ENCODE measurements at regions not wholly inside any gene's neighbourhood (a gene's known extent, or its start where the extent isn't known, plus 50 kb on each side); places are given as distances from the start of the nearest gene placed in this dataset.

DNA sequence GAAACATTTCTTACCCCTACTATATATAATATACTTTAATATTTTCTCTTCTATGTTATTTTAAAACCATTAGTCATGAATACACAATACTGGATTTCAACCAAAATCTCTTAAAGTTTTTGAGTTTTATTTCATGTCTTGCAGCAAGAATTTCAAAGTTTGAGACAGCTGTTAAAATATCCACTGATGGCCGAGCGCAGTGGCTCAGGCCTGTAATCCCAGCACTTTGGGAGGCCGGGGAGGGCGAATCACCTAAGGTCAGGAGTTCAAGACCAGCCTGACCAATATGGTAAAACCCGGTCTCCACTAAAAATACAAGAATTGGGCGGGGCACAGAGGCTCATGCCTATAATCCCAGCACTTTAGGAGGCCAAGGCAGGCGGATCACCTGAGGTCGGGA lies 59.7 kb upstream of the DAPK1 start:
- no peaks in the 10 kb centered on the region for H3K79me2 ChIP-seq (ENCODE audit: control insufficient read depth in 1 of 2, insufficient read depth in 2 of 2, low read length in 2 of 2)
- no peak overlapping the region for H3K18ac ChIP-seq (ENCODE audit: extremely low read depth, low read length)
- H3K9me3 ChIP-seq (ENCODE audit: insufficient read depth in 2 of 2, low read depth in 1 of 2, low read length in 1 of 2) = no peaks in the 10 kb centered on the region
- no peak overlapping the region for H2BK20ac ChIP-seq (ENCODE audit: low read length)
- CTCF ChIA-PET (ENCODE audit: partially characterized antibody) = no interaction called here
- H3K14ac ChIP-seq (ENCODE audit: insufficient read length) = no peak overlapping the region
- no peaks in the 10 kb centered on the region for H3K23me2 ChIP-seq (ENCODE audit: low read depth, low read length)
- H4K8ac ChIP-seq (ENCODE audit: extremely low read depth, insufficient read depth, low read length) = no peak overlapping the region
- H3K4me1 ChIP-seq (replicated peaks in 1 of 4; ENCODE audit: control insufficient read depth in 3 of 4, insufficient read depth in 4 of 4, low read length in 3 of 4) = peaks cover 2 to 9% (median 6%) of the 10 kb centered on the region in 4 experiments; a peak in 6 of 7 replicates
- H3K36me3 ChIP-seq (ENCODE audit: control insufficient read depth in 2 of 4, insufficient read depth in 4 of 4, low read length in 3 of 4) = no peaks in the 10 kb centered on the region
- H3K27ac ChIP-seq (ENCODE audit: low read depth, low read length) = no peak overlapping the region
- no peak overlapping the region for H4K91ac ChIP-seq (replicated peaks; ENCODE audit: insufficient read length, low read length)
- H2BK120ac ChIP-seq (replicated peaks; ENCODE audit: low read depth, low read length) = no peak overlapping the region
- H3K56ac ChIP-seq (replicated peaks; ENCODE audit: insufficient read length, low read depth, low read length) = no peak overlapping the region
- H2BK5ac ChIP-seq (ENCODE audit: low read depth, low read length) = no peak overlapping the region
- WGBS, 2 experiments (ENCODE audit: extremely low coverage in 1 of 2, insufficient coverage in 1 of 2, insufficient read length in 1 of 2, insufficient replicate concordance in 2 of 2, low coverage in 1 of 2, low lambda C conversion rate in 2 of 2, missing lambda C conversion rate in 1 of 2) = 94% methylated on average over 8 of the region's 8 CpGs; no CpG with 5 or more reads in 1 of the 2 experiments
- H3K4me2 ChIP-seq (ENCODE audit: insufficient read depth in 1 of 2, low read depth in 2 of 2, low read length in 2 of 2) = no peak overlapping the region
- no peaks in the 10 kb centered on the region for H4K20me1 ChIP-seq (replicated peaks in 1 of 2; ENCODE audit: control insufficient read depth in 1 of 2, insufficient read depth in 2 of 2, low read length in 2 of 2)
- no peak overlapping the region for H3K4me3 ChIP-seq (ENCODE audit: extremely low read depth in 1 of 4, insufficient read depth in 2 of 4, low read depth in 3 of 4, low read length in 4 of 4)
- no peak overlapping the region for H3K9ac ChIP-seq (replicated peaks in 1 of 4; ENCODE audit: extremely low read depth in 1 of 4, low read depth in 3 of 4, low read length in 3 of 4)
- no peaks in the 10 kb centered on the region for H3K27me3 ChIP-seq (replicated peaks in 1 of 4; ENCODE audit: control insufficient read depth in 3 of 4, extremely low read depth in 1 of 4, insufficient read depth in 3 of 4, low read length in 3 of 4)
- H2AFZ ChIP-seq (ENCODE audit: low read length) = no peak overlapping the region
- H2BK15ac ChIP-seq (ENCODE audit: low read length) = no peak overlapping the region
- H3K23ac ChIP-seq (ENCODE audit: insufficient read length) = no peak overlapping the region
- H3K79me1 ChIP-seq (ENCODE audit: low read depth, low read length) = no peaks in the 10 kb centered on the region
- H2AK5ac ChIP-seq (ENCODE audit: low read depth, low read length) = no peak overlapping the region
- FAIRE-seq (no peak), DNase-seq (ENCODE audit: low read depth in 1 of 2, low spot score in 2 of 2) (no peak)
- no peak overlapping the region for H4K5ac ChIP-seq (ENCODE audit: insufficient read length, low read depth, low read length)
- POLR2A ChIA-PET (ENCODE audit: partially characterized antibody) = interaction anchor here (1.0 kb wide), 1 partner anchor 458 kb away, joined by 3 read pairs; no protein-coding TSS in a partner anchor
- H2BK12ac ChIP-seq (ENCODE audit: low read depth, low read length) = no peak overlapping the region
- no peak overlapping the region for H3K4ac ChIP-seq (replicated peaks; ENCODE audit: insufficient read length, low read depth, low read length)
- no peak for TF ChIP-seq SRF (IDR thresholded peaks at IDR 0.05; ENCODE audit: low read depth, low read length)
- TF ChIP-seq PHF8 (conservative IDR thresholded peaks at IDR 0.05; ENCODE audit: low read depth, low read length) = no peak
- no peak for TF ChIP-seq GTF2F1 (IDR thresholded peaks at IDR 0.05; ENCODE audit: borderline replicate concordance, low read depth, low read length)
- no peak for TF ChIP-seq KDM1A (IDR thresholded peaks at IDR 0.05; ENCODE audit: borderline replicate concordance, low read length)
- TF ChIP-seq CBX5 (IDR thresholded peaks at IDR 0.05; ENCODE audit: low read depth, low read length) = no peak
- no peak for TF ChIP-seq TCF12 (IDR thresholded peaks at IDR 0.05; ENCODE audit: low read depth, low read length)
- TF ChIP-seq EP300 (IDR thresholded peaks at IDR 0.05; ENCODE audit: borderline replicate concordance in 1 of 2, low read depth in 2 of 2, low read length in 2 of 2) = no peak
- TF ChIP-seq TBP (IDR thresholded peaks at IDR 0.05; ENCODE audit: low read depth, low read length) = no peak
- no peak for TF ChIP-seq GABPA (IDR thresholded peaks at IDR 0.05; ENCODE audit: borderline replicate concordance, insufficient read depth, low read length)
- no peak for TF ChIP-seq SIN3A (conservative IDR thresholded peaks at IDR 0.05 in 1 of 2, IDR thresholded peaks at IDR 0.05 in 1 of 2; ENCODE audit: low read depth in 1 of 2, low read length in 2 of 2)
- TF ChIP-seq, protein P1, sequence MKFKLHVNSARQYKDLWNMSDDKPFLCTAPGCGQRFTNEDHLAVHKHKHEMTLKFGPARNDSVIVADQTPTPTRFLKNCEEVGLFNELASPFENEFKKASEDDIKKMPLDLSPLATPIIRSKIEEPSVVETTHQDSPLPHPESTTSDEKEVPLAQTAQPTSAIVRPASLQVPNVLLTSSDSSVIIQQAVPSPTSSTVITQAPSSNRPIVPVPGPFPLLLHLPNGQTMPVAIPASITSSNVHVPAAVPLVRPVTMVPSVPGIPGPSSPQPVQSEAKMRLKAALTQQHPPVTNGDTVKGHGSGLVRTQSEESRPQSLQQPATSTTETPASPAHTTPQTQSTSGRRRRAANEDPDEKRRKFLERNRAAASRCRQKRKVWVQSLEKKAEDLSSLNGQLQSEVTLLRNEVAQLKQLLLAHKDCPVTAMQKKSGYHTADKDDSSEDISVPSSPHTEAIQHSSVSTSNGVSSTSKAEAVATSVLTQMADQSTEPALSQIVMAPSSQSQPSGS (IDR thresholded peaks at IDR 0.05; ENCODE audit: low read length) = no peak
- TF ChIP-seq RBBP5 (IDR thresholded peaks at IDR 0.05; ENCODE audit: borderline replicate concordance, low read depth, low read length) = no peak
- TF ChIP-seq TEAD4 (IDR thresholded peaks at IDR 0.05; ENCODE audit: low read depth, low read length) = no peak
